Small intestine (tissue), 7 donors: ENCODE measurements at regions not wholly inside any gene's neighbourhood (a gene's known extent, or its start where the extent isn't known, plus 50 kb on each side); places are given as distances from the start of the nearest gene placed in this dataset.

Source experiments
- DNase-seq, 2 donors: peaks; one replicate each; pipeline versions ENCODE4 v3.0.0 to v3.0.0-alpha.2; 2013
- FAIRE-seq: peaks from 2 replicates; lab custom pipeline; 2012; peaks lifted over from hg19 to GRCh38; lab: Jason Lieb, UNC
- H3K27ac ChIP-seq, 3 donors: one replicate each; pipeline ENCODE4 v1.5.1; 2013; ENCODE audit warnings: low read length in 2 of 3, mild to moderate bottlenecking in 2 of 3, control low read depth in 1 of 3, inconsistent platforms in 1 of 3, low read depth in 1 of 3, moderate library complexity in 1 of 3
- H3K27me3 ChIP-seq, 3 donors: one replicate each; pipeline ENCODE4 v1.6.1; 2013; ENCODE audit warnings: low read length in 3 of 3, inconsistent platforms in 1 of 3; ENCODE audit not compliant: control insufficient read depth in 3 of 3, insufficient read depth in 3 of 3
- H3K36me3 ChIP-seq, 3 donors: one replicate each; pipeline ENCODE4 v1.6.1; 2013; ENCODE audit warnings: low read length in 3 of 3, inconsistent platforms in 1 of 3, low read depth in 1 of 3, mild to moderate bottlenecking in 1 of 3, moderate library complexity in 1 of 3; ENCODE audit not compliant: control insufficient read depth in 3 of 3, insufficient read depth in 2 of 3
- H3K4me1 ChIP-seq, 3 donors: one replicate each; pipeline ENCODE4 v1.6.1; 2013; ENCODE audit warnings: low read length in 2 of 3, inconsistent platforms in 1 of 3, low read depth in 1 of 3, mild to moderate bottlenecking in 1 of 3, moderate library complexity in 1 of 3; ENCODE audit not compliant: control insufficient read depth in 3 of 3, insufficient read depth in 2 of 3
- H3K4me3 ChIP-seq, 3 donors: one replicate each; pipeline ENCODE4 v1.5.1; 2013; ENCODE audit warnings: low read length in 3 of 3, control low read depth in 1 of 3, inconsistent platforms in 1 of 3, low read depth in 1 of 3, mild to moderate bottlenecking in 1 of 3, moderate library complexity in 1 of 3
- H3K9me3 ChIP-seq, 2 donors: one replicate each; pipeline ENCODE4 v1.6.1; 2013; ENCODE audit warnings: low read depth in 1 of 2, low read length in 1 of 2; ENCODE audit not compliant: control insufficient read depth in 2 of 2, insufficient read depth in 1 of 2
- WGBS, 3 donors: extraction: QIAGEN DNeasy Blood & Tissue Kit; methylation state at CpG; one replicate each; pipeline ENCODE4 v1.1.7; 2013; 5-methylcytosine and 5-hydroxymethylcytosine counted together
- donor health status: healthy with polysubstance abuse.
- donor health status: control.
- donor health status: control.
- donor health status: Bipolar disorder and iron deficiency.
- donor health status: healthy.

DNA sequence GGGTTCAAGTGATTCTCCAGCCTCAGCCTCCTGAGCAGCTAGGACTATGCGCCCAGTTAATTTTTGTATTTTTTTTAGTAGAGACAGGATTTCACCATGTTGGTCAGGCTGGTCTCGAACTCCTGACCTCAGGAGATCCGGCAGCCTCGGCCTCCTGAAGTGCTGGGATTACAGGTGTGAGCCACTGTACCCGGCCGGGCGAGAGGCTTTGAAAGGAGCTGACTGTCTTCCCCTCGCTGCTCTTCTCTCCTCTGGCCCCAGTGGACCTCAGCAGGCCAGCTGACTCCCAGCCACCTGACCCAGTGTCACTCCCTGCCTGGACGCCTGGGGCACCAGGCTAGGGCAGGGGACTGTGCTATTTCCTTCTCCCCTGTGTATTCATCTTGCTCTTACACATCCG, 89.5 kb upstream of the ANKRD55 start:
- DNase-seq (no peak), FAIRE-seq (no peak)
- Histone ChIP-seq H3K27ac (no peak overlapping the region), H3K9me3 (no peaks in the 10 kb centered on the region), H3K36me3 (no peaks in the 10 kb centered on the region), H3K27me3 (no peaks in the 10 kb centered on the region), H3K4me1 (peaks cover 0 to 6% (median 0%) of the 10 kb centered on the region in 3 donors), H3K4me3 (no peak overlapping the region)
- 93 to 94% (median 93%) methylated on average over 10 of the region's 10 CpGs for WGBS, 3 donors

GRCh38 chr5:56321236-56321881, 88.2 kb upstream of the ANKRD55 start:
- no peaks in the 10 kb centered on the region for H3K36me3 ChIP-seq
- no peak overlapping the region for H3K27ac ChIP-seq
- no peaks in the 10 kb centered on the region for H3K9me3 ChIP-seq
- 84 to 90% (median 88%) methylated on average over 10 of the region's 10 CpGs for WGBS, 3 donors
- peaks cover 0 to 6% (median 0%) of the 10 kb centered on the region in 3 donors for H3K4me1 ChIP-seq
- no peak for FAIRE-seq
- no peaks in the 10 kb centered on the region for H3K27me3 ChIP-seq
- no peak for DNase-seq
- no peak overlapping the region for H3K4me3 ChIP-seq

- no peaks in the 10 kb centered on the region for H3K27me3 ChIP-seq
- H3K4me1 ChIP-seq, result peaks cover 0 to 6% (median 0%) of the 10 kb centered on the region in 3 donors
- no peak overlapping the region for H3K27ac ChIP-seq
- DNase-seq (no peak), FAIRE-seq (no peak)
- H3K4me3 ChIP-seq, result no peak overlapping the region
- no peaks in the 10 kb centered on the region for H3K36me3 ChIP-seq
- 83 to 93% (median 87%) methylated on average over 3 of the region's 3 CpGs for WGBS, 3 donors
- no peaks in the 10 kb centered on the region for H3K9me3 ChIP-seq
Observed at GRCh38 chr5:56320686-56321085, 87.6 kb upstream of the ANKRD55 start.

DNA sequence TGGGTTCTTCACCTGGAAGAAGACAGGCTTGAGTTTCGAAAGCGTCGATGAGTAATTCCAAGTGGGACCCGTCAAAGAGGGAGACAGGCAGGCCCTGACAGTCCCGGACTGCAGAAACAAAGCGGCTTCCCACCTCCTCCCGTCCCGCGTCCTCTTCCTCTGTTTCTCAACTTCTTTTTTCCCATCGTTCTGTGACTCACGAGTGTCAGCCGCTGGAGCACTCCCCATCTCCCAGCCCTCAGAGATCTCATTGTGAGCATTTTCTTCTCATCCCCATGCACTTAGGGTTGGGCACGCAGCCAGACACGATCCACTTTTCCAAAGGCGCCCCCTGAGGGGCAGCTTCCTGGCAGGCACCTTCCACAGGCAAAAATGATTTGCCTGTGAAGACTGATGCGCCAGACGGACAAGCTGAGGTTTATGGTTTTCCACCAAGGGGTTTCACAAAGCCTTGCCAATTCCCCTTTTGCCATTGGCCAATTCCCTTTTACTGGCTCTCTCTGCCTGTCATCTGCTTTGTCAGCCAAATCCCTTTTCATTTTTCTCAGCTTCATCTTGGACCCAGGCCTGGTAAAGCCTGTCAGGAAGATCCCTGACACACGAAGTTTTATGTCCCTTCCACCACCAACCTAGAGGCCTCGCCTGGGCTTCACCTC, 86.5 kb upstream of the ANKRD55 start:
- Histone ChIP-seq H3K9me3 (no peaks in the 10 kb centered on the region), H3K27ac (no peak overlapping the region), H3K4me3 (no peak overlapping the region), H3K27me3 (no peaks in the 10 kb centered on the region), H3K36me3 (no peaks in the 10 kb centered on the region), H3K4me1 (peaks cover 0 to 6% (median 0%) of the 10 kb centered on the region in 3 donors)
- WGBS, 3 donors, result 70 to 88% (median 72%) methylated on average over 19 of the region's 19 CpGs
- DNase-seq, result no peak
- no peak for FAIRE-seq

DNA sequence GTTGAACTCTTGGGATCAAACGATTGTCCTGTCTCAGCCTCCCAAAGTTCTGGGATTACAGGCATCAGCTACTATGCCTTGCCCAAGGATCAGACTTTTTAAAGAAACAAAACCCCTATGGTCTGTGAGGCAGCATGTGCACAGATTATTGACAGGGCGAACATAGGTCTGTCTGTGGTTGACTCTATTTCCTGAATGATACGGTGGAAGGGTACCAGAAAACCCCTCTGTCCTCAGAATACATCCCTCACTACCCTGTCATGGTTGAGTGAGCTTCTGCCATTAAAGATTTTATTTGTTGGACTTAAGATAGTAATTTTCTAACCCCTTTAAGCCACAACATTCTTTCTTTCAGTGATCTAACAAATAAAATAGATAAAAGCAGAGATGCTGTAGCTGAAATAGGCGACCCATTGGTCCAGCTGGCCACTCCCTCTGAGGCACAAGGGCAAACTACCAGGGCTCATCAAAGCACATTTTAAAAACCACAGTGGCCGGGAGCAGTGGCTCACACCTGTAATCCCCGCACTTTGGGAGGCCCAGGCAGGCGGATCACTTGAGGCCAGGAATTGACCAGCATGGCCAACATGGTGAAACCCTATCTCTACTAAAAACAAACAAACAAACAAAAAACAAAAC, 84.9 kb upstream of the ANKRD55 start:
- H3K4me3 ChIP-seq, result no peak overlapping the region
- FAIRE-seq (no peak), DNase-seq (no peak)
- no peaks in the 10 kb centered on the region for H3K9me3 ChIP-seq
- H3K36me3 ChIP-seq, result no peaks in the 10 kb centered on the region
- no peaks in the 10 kb centered on the region for H3K27me3 ChIP-seq
- WGBS, 3 donors, result 83 to 90% (median 88%) methylated on average over 7 of the region's 7 CpGs
- H3K27ac ChIP-seq, result no peak overlapping the region
- H3K4me1 ChIP-seq, result peaks cover 0 to 4% (median 0%) of the 10 kb centered on the region in 3 donors

DNA sequence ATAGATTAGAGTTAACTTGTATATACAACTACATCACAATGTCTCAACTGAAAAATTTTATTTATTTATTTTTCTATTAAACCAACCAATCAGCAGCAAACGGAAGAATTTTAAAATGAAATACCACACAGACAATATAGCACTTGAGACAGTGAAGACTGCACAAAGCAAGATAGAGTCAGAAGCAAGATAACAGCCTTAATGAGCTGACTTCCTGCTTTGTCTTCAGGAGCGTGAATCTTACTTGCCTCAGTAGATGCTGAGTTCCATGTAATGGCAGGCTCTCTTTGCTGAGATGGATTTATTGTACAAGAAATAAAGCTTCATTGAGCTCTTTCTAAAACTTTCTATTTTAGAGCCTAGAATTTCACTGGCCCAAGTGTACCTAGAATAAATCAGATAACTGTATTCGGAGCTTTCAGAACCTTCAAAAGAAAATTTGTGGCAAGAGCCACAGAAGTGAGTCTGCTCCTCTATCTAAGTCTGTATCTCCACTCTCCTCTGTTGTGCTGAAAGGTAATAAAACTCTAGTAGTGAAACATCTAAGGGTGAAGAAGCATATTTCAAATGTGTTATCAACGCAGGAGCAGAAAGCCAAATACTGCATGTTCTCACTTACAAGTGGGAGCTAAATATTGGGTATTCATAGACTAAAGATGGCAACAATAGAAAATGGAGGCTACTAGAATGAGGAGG, 83.3 kb upstream of the ANKRD55 start:
- Histone ChIP-seq H3K27me3 (no peaks in the 10 kb centered on the region), H3K27ac (no peak overlapping the region), H3K9me3 (no peaks in the 10 kb centered on the region), H3K36me3 (no peaks in the 10 kb centered on the region), H3K4me3 (no peak overlapping the region), H3K4me1 (peaks cover 0 to 9% (median 4%) of the 10 kb centered on the region in 3 donors)
- no peak for FAIRE-seq
- 75 to 88% (median 84%) methylated on average over 4 of the region's 4 CpGs for WGBS, 3 donors
- no peak for DNase-seq

DNA sequence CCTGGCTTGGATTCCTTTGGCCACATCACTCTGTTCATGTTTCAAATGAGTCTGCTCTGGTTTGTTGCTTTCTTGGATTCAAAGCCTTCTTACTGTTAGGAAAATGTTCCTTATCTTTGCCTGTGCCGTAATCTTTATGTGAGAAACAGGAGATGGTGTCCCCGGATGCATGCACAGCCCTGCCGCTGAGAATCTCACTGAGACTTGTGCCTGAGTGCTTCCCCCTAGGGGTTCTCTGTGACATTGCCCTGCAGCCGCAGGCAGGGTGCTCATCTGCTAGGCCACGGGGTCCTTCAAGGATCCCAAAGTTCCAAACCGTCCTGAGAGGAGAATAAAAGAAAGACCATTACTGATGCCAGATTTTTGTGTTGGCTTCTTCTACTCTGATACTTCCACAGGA, 81.4 kb upstream of the ANKRD55 start:
- FAIRE-seq (no peak), DNase-seq (peak in 1 of 2 donors; percentile 52)
- 52 to 69% (median 63%) methylated on average over 6 of the region's 6 CpGs for WGBS, 3 donors
- no peaks in the 10 kb centered on the region for H3K27me3 ChIP-seq
- no peak overlapping the region for H3K27ac ChIP-seq
- no peak overlapping the region for H3K4me3 ChIP-seq
- no peaks in the 10 kb centered on the region for H3K9me3 ChIP-seq
- H3K4me1 ChIP-seq, result peaks cover 0 to 20% (median 8%) of the 10 kb centered on the region in 3 donors
- no peaks in the 10 kb centered on the region for H3K36me3 ChIP-seq

GRCh38 chr5:56313596-56313995, 80.5 kb upstream of the ANKRD55 start:
- FAIRE-seq, result no peak
- DNase-seq, result no peak
- H3K4me1 ChIP-seq, result peaks cover 0 to 20% (median 8%) of the 10 kb centered on the region in 3 donors
- H3K27me3 ChIP-seq, result no peaks in the 10 kb centered on the region
- H3K9me3 ChIP-seq, result no peaks in the 10 kb centered on the region
- no peak overlapping the region for H3K4me3 ChIP-seq
- H3K36me3 ChIP-seq, result no peaks in the 10 kb centered on the region
- H3K27ac ChIP-seq, result no peak overlapping the region
